ENCODE measurements at regions not wholly inside any gene's neighbourhood (a gene's known extent, or its start where the extent isn't known, plus 50 kb on each side); places are given as distances from the start of the nearest gene placed in this dataset.

- no peak for TF ChIP-seq CTCF (IDR thresholded peaks at IDR 0.05; ENCODE audit: low read depth, low read length, missing input control)
- no peak for TF ChIP-seq RXRA (IDR thresholded peaks at IDR 0.05)
Measured at GRCh38 chr10:128221807-128222206, 95.6 kb upstream of the MKI67 start.

All from liver (tissue), 3 donors.